HG02943 (cell line): ENCODE measurements at regions not wholly inside any gene's neighbourhood (a gene's known extent, or its start where the extent isn't known, plus 50 kb on each side); places are given as distances from the start of the nearest gene placed in this dataset.

Experiments used
- ATAC-seq: cut with Tn5 transposase; IDR thresholded peaks from one replicate; pipeline ENCODE4 v1.9.1; 2021; ENCODE audit warnings: mild to moderate bottlenecking, low read depth, moderate library complexity; ENCODE audit not compliant: unreplicated experiment

- no peak for ATAC-seq
Observed at GRCh38 chr6:43970913-43971775, 156.1 kb downstream of the MRPL14 start.

GRCh38 chr6:43970068-43970912 is 157.0 kb downstream of the MRPL14 start:
- no peak for ATAC-seq

GRCh38 chr6:43969158-43969981 is 157.9 kb downstream of the MRPL14 start:
- ATAC-seq: no peak

- no peak for ATAC-seq
Observed at GRCh38 chr6:43968110-43968965, 158.9 kb downstream of the MRPL14 start.

- ATAC-seq: no peak
Observed at GRCh38 chr6:43967719-43968091, 159.5 kb downstream of the MRPL14 start.

- no peak for ATAC-seq
Observed at GRCh38 chr6:43966853-43967718, 160.2 kb downstream of the MRPL14 start.

- ATAC-seq: no peak
Observed at GRCh38 chr6:43966374-43966658, 160.9 kb downstream of the MRPL14 start.

- no peak for ATAC-seq
Observed at GRCh38 chr6:43965628-43966373, 161.5 kb downstream of the MRPL14 start.

- no peak for ATAC-seq
Observed at GRCh38 chr6:43964659-43965570, 162.3 kb downstream of the MRPL14 start.

- ATAC-seq: no peak
Observed at GRCh38 chr6:43963877-43964658, 163.2 kb downstream of the MRPL14 start.

GRCh38 chr6:43963203-43963602 is 164.0 kb downstream of the MRPL14 start:
- ATAC-seq: no peak

GRCh38 chr6:43962458-43962857 is 164.8 kb downstream of the MRPL14 start:
- no peak for ATAC-seq

GRCh38 chr6:43957273-43957672 is 170.0 kb downstream of the MRPL14 start:
- no peak for ATAC-seq

GRCh38 chr6:43956478-43956877 is 170.8 kb downstream of the MRPL14 start:
- no peak for ATAC-seq

- no peak for ATAC-seq
Observed at GRCh38 chr6:43954311-43955131, 172.7 kb downstream of the MRPL14 start.

GRCh38 chr6:43953794-43954310 is 173.4 kb downstream of the MRPL14 start:
- no peak for ATAC-seq
